ENCODE measurements at regions not wholly inside any gene's neighbourhood (a gene's known extent, or its start where the extent isn't known, plus 50 kb on each side); places are given as distances from the start of the nearest gene placed in this dataset.

- H3K27ac ChIP-seq = no peak overlapping the region
- no peak for DNase-seq
Measured at GRCh38 chr2:166803373-166804000, 84.8 kb upstream of the XIRP2 start.

GRCh38 chr2:166802475-166802874 lies 85.8 kb upstream of the XIRP2 start:
- H3K9me3 ChIP-seq = no peaks in the 10 kb centered on the region
- 41 to 56% methylated on average over 3 of the region's 3 CpGs for WGBS, 2 donors
- no peak for DNase-seq
- H3K4me1 ChIP-seq = no peaks in the 10 kb centered on the region
- H3K4me3 ChIP-seq = no peak overlapping the region
- H3K36me3 ChIP-seq (replicated peaks in 1 of 2; ENCODE audit: insufficient read depth in 1 of 2, low read depth in 2 of 2) = no peaks in the 10 kb centered on the region
- no peak for ATAC-seq
- TF ChIP-seq POLR2A (IDR thresholded peaks at IDR 0.05) (no peak), CTCF (IDR thresholded peaks at IDR 0.05) (no peak)
- H3K27ac ChIP-seq = no peak overlapping the region
- intact Hi-C loops (cut with DNase I) = no loop called here
- no peaks in the 10 kb centered on the region for H3K27me3 ChIP-seq

More at GRCh38 chr2:166803373-166804000, 84.8 kb upstream of the XIRP2 start:
- H3K36me3 ChIP-seq (replicated peaks in 1 of 2; ENCODE audit: insufficient read depth in 1 of 2, low read depth in 2 of 2) = no peaks in the 10 kb centered on the region
- peak; percentile 30 for ATAC-seq
- H3K27me3 ChIP-seq = no peaks in the 10 kb centered on the region
- TF ChIP-seq CTCF (IDR thresholded peaks at IDR 0.05) = no peak
- no peak for TF ChIP-seq POLR2A (IDR thresholded peaks at IDR 0.05)
- no peaks in the 10 kb centered on the region for H3K9me3 ChIP-seq
- H3K4me1 ChIP-seq = no peaks in the 10 kb centered on the region
- WGBS, 2 donors = 29 to 50% methylated on average over 4 to 6 of the region's 6 CpGs
- no peak overlapping the region for H3K4me3 ChIP-seq
- intact Hi-C loops (cut with DNase I) = no loop called here

GRCh38 chr2:166792808-166793207 lies 95.5 kb upstream of the XIRP2 start:
- Histone ChIP-seq H3K36me3 (replicated peaks in 1 of 2; ENCODE audit: insufficient read depth in 1 of 2, low read depth in 2 of 2) (no peaks in the 10 kb centered on the region), H3K4me1 (no peaks in the 10 kb centered on the region), H3K27me3 (no peaks in the 10 kb centered on the region), H3K27ac (no peak overlapping the region), H3K4me3 (no peak overlapping the region), H3K9me3 (no peaks in the 10 kb centered on the region)
- ATAC-seq = no peak
- no peak for DNase-seq
- intact Hi-C loops (cut with DNase I) = no loop called here
- TF ChIP-seq CTCF (IDR thresholded peaks at IDR 0.05) (no peak), POLR2A (IDR thresholded peaks at IDR 0.05) (no peak)
- 63 to 70% methylated on average over 3 of the region's 3 CpGs for WGBS, 2 donors

- no peak for ATAC-seq
- no peak for TF ChIP-seq CTCF (IDR thresholded peaks at IDR 0.05)
- TF ChIP-seq POLR2A (IDR thresholded peaks at IDR 0.05) = no peak
- WGBS, 2 donors = 44 to 50% methylated on average over 1 of the region's 1 CpG
Measured at GRCh38 chr2:166786707-166787106, 101.6 kb upstream of the XIRP2 start.

GRCh38 chr2:166784296-166784946 lies 103.9 kb upstream of the XIRP2 start:
- no peak for ATAC-seq
- TF ChIP-seq CTCF (IDR thresholded peaks at IDR 0.05) (no peak), POLR2A (IDR thresholded peaks at IDR 0.05) (no peak)
- no peak overlapping the region for H3K27ac ChIP-seq
- H3K27me3 ChIP-seq = no peaks in the 10 kb centered on the region
- no peak for DNase-seq
- intact Hi-C loops (cut with DNase I) = no loop called here
- no peaks in the 10 kb centered on the region for H3K9me3 ChIP-seq
- WGBS, 2 donors = 42 to 54% methylated on average over 8 of the region's 8 CpGs
- H3K4me3 ChIP-seq = no peak overlapping the region
- no peaks in the 10 kb centered on the region for H3K4me1 ChIP-seq
- H3K36me3 ChIP-seq (replicated peaks in 1 of 2; ENCODE audit: insufficient read depth in 1 of 2, low read depth in 2 of 2) = no peaks in the 10 kb centered on the region

More at GRCh38 chr2:166786707-166787106, 101.6 kb upstream of the XIRP2 start:
- H3K4me1 ChIP-seq = no peaks in the 10 kb centered on the region
- H3K4me3 ChIP-seq = no peak overlapping the region
- H3K27ac ChIP-seq = no peak overlapping the region
- no peaks in the 10 kb centered on the region for H3K9me3 ChIP-seq
- H3K36me3 ChIP-seq (replicated peaks in 1 of 2; ENCODE audit: insufficient read depth in 1 of 2, low read depth in 2 of 2) = no peaks in the 10 kb centered on the region
- intact Hi-C loops (cut with DNase I) = no loop called here
- H3K27me3 ChIP-seq = no peaks in the 10 kb centered on the region
- DNase-seq = no peak

All from body of pancreas (tissue), 4 donors.